Ishikawa (cell line): ENCODE measurements at regions not wholly inside any gene's neighbourhood (a gene's known extent, or its start where the extent isn't known, plus 50 kb on each side); places are given as distances from the start of the nearest gene placed in this dataset.

ENCODE experiments used
- CEBPB ChIP-seq: IDR thresholded peaks from 2 replicates; pipeline ENCODE4 v1.6.1; 2012
- CREB1 ChIP-seq: IDR thresholded peaks from 2 replicates; pipeline ENCODE4 v1.6.1; 2012; ENCODE audit warnings: low read depth
- MAX ChIP-seq: IDR thresholded peaks from 2 replicates; pipeline ENCODE4 v1.6.1; 2012
- NFIC ChIP-seq: IDR thresholded peaks from 2 replicates; pipeline ENCODE4 v1.6.1; 2012
- RAD21 ChIP-seq: IDR thresholded peaks from 2 replicates; pipeline ENCODE4 v1.6.1; 2012; ENCODE audit warnings: low read depth
- TAF1 ChIP-seq: IDR thresholded peaks from 2 replicates; pipeline ENCODE4 v1.6.1; 2012; ENCODE audit warnings: low read depth, mild to moderate bottlenecking
- TCF12 ChIP-seq: IDR thresholded peaks from 2 replicates; pipeline ENCODE4 v1.6.1; 2012; ENCODE audit warnings: low read depth
- YY1 ChIP-seq: IDR thresholded peaks from 2 replicates; pipeline ENCODE4 v1.6.1; 2012; ENCODE audit warnings: low read depth

GRCh38 chr12:77493302-77494168 lies 337.2 kb upstream of the NAV3 start:
- TF ChIP-seq CREB1: no peak
- TF ChIP-seq RAD21: no peak
- no peak for TF ChIP-seq YY1
- TF ChIP-seq CEBPB: no peak
- TF ChIP-seq TAF1: no peak
- TF ChIP-seq MAX: no peak
- no peak for TF ChIP-seq TCF12
- no peak for TF ChIP-seq NFIC
